Ascending aorta (tissue), 2 donors: ENCODE measurements at regions not wholly inside any gene's neighbourhood (a gene's known extent, or its start where the extent isn't known, plus 50 kb on each side); places are given as distances from the start of the nearest gene placed in this dataset.
A peak's percentile ranks its signal among the peaks of the same experiment; 100 is the strongest.

Experiments
- DNase-seq, 2 donors: peaks; one replicate each; pipeline ENCODE4 v3.0.0-alpha.2; 2019; ENCODE audit warnings: low spot score in 2 of 2
- H3K27ac ChIP-seq, 2 donors: fragments of 200-600 bp; sonication (generic); one replicate each; pipeline ENCODE4 v1.5.1; 2016 to 2017; ENCODE audit warnings: mild to moderate bottlenecking in 1 of 2
- H3K27me3 ChIP-seq: fragments of 200-600 bp; sonication (generic); one replicate; pipeline ENCODE4 v1.5.1; 2017
- H3K36me3 ChIP-seq, 2 donors: fragments of 200-600 bp; sonication (generic); one replicate each; pipeline ENCODE4 v1.5.1; 2016
- H3K4me1 ChIP-seq, 2 donors: fragments of 200-600 bp; sonication (generic); one replicate each; pipeline ENCODE4 v1.5.1; 2016 to 2017; ENCODE audit warnings: mild to moderate bottlenecking in 1 of 2
- H3K4me3 ChIP-seq, 2 donors: fragments of 200-600 bp; sonication (generic); one replicate each; pipeline ENCODE4 v1.5.1; 2016 to 2017; ENCODE audit warnings: mild to moderate bottlenecking in 1 of 2
- H3K9me3 ChIP-seq, 2 donors: fragments of 200-600 bp; sonication (generic); one replicate each; pipeline ENCODE4 v1.5.1; 2016
- intact Hi-C: fragments of 100-400 bp; cut with DNase I; formaldehyde crosslinking; loops from one replicate; pipeline ENCODE4 v1.15.1; 2023
- TF ChIP-seq, protein P1 (sequence below), 3 experiments: fragments of 200-600 bp in 2 of 3; fragments of 450-650 bp in 1 of 3; sonication (generic) in 2 of 3; IDR thresholded peaks; one replicate each; pipeline ENCODE4 v1.5.1; 2016 to 2019; ENCODE audit warnings: antibody characterized with exemption in 3 of 3, mild to moderate bottlenecking in 1 of 3, moderate library complexity in 1 of 3

DNA sequence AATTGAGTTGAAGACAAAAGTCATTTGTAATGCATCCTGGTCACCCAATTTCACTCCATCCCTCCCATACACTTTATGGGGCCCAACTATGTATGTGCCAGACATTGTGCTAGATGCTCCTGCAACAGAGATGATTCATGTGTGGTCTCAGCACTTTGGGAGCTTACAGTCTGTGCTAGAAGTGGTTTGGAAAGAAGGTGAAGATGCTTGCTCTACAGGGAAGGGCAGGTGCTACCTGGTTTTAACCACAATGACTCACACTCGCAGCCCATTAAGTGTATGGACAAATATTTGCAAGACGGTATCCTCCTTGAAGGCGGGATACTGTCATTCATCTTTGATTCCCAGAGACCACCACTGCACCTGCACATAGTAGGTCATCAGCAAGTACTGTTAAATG is 257.6 kb downstream of the OTUD1 start:
- Histone ChIP-seq H3K36me3 (no peaks in the 10 kb centered on the region), H3K27ac (no peak overlapping the region), H3K27me3 (no peaks in the 10 kb centered on the region), H3K4me3 (no peak overlapping the region), H3K4me1 (peaks cover 0 to 2% of the 10 kb centered on the region in 2 donors), H3K9me3 (no peaks in the 10 kb centered on the region)
- intact Hi-C loops: no loop called here
- TF ChIP-seq, protein P1, sequence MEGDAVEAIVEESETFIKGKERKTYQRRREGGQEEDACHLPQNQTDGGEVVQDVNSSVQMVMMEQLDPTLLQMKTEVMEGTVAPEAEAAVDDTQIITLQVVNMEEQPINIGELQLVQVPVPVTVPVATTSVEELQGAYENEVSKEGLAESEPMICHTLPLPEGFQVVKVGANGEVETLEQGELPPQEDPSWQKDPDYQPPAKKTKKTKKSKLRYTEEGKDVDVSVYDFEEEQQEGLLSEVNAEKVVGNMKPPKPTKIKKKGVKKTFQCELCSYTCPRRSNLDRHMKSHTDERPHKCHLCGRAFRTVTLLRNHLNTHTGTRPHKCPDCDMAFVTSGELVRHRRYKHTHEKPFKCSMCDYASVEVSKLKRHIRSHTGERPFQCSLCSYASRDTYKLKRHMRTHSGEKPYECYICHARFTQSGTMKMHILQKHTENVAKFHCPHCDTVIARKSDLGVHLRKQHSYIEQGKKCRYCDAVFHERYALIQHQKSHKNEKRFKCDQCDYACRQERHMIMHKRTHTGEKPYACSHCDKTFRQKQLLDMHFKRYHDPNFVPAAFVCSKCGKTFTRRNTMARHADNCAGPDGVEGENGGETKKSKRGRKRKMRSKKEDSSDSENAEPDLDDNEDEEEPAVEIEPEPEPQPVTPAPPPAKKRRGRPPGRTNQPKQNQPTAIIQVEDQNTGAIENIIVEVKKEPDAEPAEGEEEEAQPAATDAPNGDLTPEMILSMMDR (IDR thresholded peaks at IDR 0.05): no peak
- DNase-seq: no peak

DNA sequence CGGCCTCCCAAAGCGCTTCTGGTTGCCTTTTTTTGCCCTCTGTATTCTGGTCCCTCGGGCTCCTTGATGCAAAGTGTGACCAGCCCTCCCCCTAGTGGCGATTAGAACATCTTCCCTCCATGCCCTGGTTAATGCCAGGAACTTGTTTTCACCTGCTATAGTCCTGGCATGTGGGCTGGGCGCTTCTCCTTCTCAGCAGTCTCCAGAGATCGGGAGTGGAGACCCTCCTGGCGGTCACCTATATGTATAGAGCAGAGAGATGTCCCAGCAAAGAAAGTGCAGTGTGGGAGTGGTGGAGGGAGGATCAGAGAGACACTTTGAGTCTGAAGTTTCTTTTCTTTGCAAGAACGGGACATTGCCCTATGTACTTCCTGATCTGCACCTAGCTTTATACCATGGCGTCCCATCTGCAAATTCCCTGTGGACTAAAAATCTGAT is 264.1 kb downstream of the OTUD1 start:
- no peaks in the 10 kb centered on the region for H3K9me3 ChIP-seq
- no peaks in the 10 kb centered on the region for H3K36me3 ChIP-seq
- no peaks in the 10 kb centered on the region for H3K27me3 ChIP-seq
- intact Hi-C loops: loop anchor here (2.0 kb wide), 1 partner anchor 390 kb away; no protein-coding TSS in a partner anchor
- TF ChIP-seq, protein P1 (IDR thresholded peaks at IDR 0.05): peak; percentile 23 to 48 (median 39)
- DNase-seq: no peak
- no peaks in the 10 kb centered on the region for H3K4me1 ChIP-seq
- H3K27ac ChIP-seq: no peak overlapping the region
- H3K4me3 ChIP-seq: no peak overlapping the region

DNA sequence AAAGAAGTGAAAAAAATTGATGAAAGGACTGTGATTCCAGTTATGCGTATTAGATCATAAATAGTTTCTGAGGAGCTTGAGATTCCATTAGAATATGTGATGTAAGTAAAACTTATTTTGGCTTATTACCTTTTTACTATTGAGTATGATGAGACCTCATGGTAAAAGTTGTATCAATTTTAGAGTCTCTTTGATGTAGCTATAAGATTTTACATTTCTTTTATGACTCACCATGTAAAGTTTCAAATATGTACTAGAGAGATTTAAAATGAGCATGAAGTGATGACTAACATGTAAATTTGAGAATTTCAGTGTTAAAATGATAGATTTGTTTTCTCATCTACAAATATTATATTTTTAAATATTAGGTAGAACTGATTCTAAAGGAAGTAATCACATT is 276.5 kb downstream of the OTUD1 start:
- TF ChIP-seq, protein P1 (IDR thresholded peaks at IDR 0.05): no peak
- H3K4me1 ChIP-seq: no peaks in the 10 kb centered on the region
- no peak overlapping the region for H3K4me3 ChIP-seq
- H3K9me3 ChIP-seq: no peaks in the 10 kb centered on the region
- intact Hi-C loops: no loop called here
- no peak for DNase-seq
- no peak overlapping the region for H3K27ac ChIP-seq
- H3K36me3 ChIP-seq: no peaks in the 10 kb centered on the region
- H3K27me3 ChIP-seq: no peaks in the 10 kb centered on the region

DNA sequence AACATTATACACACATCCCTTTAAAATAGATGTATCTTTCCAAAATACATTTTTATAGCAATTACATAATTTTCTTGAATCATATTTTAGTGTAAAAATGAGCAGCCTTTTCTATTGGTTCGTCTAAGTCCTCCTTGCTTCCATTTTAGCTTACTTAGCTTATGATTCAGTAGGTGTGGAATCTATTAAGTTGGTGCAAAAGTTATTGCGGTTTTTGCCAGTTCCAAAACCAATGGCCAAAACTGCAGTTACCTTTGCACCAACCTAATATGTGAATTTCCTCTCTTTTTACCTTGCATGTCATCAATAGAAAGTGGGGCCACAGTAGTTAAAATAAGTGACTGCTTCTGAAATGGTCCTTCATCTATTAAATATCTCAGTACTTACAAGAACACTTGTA is 279.0 kb downstream of the OTUD1 start:
- intact Hi-C loops: no loop called here

DNA sequence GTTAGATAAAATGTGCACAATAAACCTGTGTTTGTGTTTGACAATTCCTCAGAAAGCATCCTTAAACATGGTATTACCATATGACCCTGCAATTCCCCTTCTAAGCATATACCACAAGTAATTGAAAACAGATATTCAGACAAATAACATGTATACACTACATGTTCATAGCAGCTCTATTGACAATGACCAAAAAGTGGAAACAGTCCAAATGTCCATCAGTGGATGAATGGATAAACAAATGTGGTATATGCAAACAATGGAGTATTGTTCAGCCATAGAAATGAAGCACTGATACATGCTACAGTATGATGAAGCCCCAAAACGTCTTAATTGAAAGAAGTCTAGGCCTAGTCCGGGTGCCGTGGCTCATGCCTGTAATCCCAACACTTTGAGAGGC is 280.1 kb downstream of the OTUD1 start:
- no peaks in the 10 kb centered on the region for H3K36me3 ChIP-seq
- intact Hi-C loops: no loop called here
- DNase-seq: no peak
- no peaks in the 10 kb centered on the region for H3K27me3 ChIP-seq
- no peak overlapping the region for H3K27ac ChIP-seq
- no peaks in the 10 kb centered on the region for H3K9me3 ChIP-seq
- H3K4me1 ChIP-seq: no peaks in the 10 kb centered on the region
- TF ChIP-seq, protein P1 (IDR thresholded peaks at IDR 0.05): no peak
- H3K4me3 ChIP-seq: no peak overlapping the region

More for the DNA sequence above, 279.0 kb downstream of the OTUD1 start:
- DNase-seq: no peak
- Histone ChIP-seq H3K4me1 (no peaks in the 10 kb centered on the region), H3K9me3 (no peaks in the 10 kb centered on the region), H3K27me3 (no peaks in the 10 kb centered on the region), H3K4me3 (no peak overlapping the region), H3K36me3 (no peaks in the 10 kb centered on the region), H3K27ac (no peak overlapping the region)
- TF ChIP-seq, protein P1 (IDR thresholded peaks at IDR 0.05): no peak

DNA sequence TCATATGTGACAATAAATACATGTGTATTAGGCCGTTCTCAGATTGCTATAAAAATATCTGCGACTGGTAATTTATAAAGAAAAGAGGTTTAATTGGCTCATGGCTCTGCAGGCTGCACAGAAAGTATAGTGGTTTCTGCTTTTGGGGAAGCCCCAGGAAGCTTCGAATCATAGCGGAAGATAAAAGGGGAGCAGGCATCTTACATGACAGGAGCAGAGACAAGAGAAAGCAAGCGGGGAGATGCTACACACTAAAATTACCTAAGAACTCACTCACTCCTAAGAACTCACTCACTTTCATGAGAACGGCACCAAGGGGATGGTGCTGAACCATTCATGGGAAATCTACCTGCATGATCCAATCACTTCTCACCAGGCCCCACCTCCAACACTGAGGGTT is 284.9 kb downstream of the OTUD1 start:
- Histone ChIP-seq H3K36me3 (no peaks in the 10 kb centered on the region), H3K9me3 (no peaks in the 10 kb centered on the region), H3K4me1 (no peaks in the 10 kb centered on the region), H3K27me3 (no peaks in the 10 kb centered on the region), H3K27ac (no peak overlapping the region), H3K4me3 (no peak overlapping the region)
- intact Hi-C loops: no loop called here
- TF ChIP-seq, protein P1 (IDR thresholded peaks at IDR 0.05): no peak
- DNase-seq: no peak
